ENCODE measurements at regions not wholly inside any gene's neighbourhood (a gene's known extent, or its start where the extent isn't known, plus 50 kb on each side); places are given as distances from the start of the nearest gene placed in this dataset.

GRCh38 chr21:23874271-23874670, 1733.0 kb downstream of the MRPL39 start:
- TF ChIP-seq EZH2 (IDR thresholded peaks at IDR 0.05; ENCODE audit: borderline replicate concordance, low read depth, low read length, severe bottlenecking) = no peak
- no peak for TF ChIP-seq CTCF (IDR thresholded peaks at IDR 0.05; ENCODE audit: extremely low read depth in 1 of 2, insufficient read depth in 1 of 2, low read depth in 1 of 2, low read length in 2 of 2)
- no peak for TF ChIP-seq POLR2A (IDR thresholded peaks at IDR 0.05; ENCODE audit: low read depth, low read length)
- TF ChIP-seq MAX (IDR thresholded peaks at IDR 0.05; ENCODE audit: insufficient read depth, insufficient read length) = no peak
- no peak for TF ChIP-seq POLR2AphosphoS5 (IDR thresholded peaks at IDR 0.05; ENCODE audit: insufficient read depth, low read depth, low read length)
- no peak for TF ChIP-seq MYC (IDR thresholded peaks at IDR 0.05; ENCODE audit: low read depth, low read length)
- TF ChIP-seq JUN (IDR thresholded peaks at IDR 0.05; ENCODE audit: borderline replicate concordance, insufficient read depth, insufficient read length, low read depth) = no peak

Measured in endothelial cell of umbilical vein (primary cell).